HCT116 (cell line): ENCODE measurements at regions not wholly inside any gene's neighbourhood (a gene's known extent, or its start where the extent isn't known, plus 50 kb on each side); places are given as distances from the start of the nearest gene placed in this dataset.

Experiments
- ATAC-seq: fragments of 200-7000 bp; cut with Tn5 transposase; 2 replicates; pipeline ENCODE4 v1.9.1; 2020; ENCODE audit warnings: mild to moderate bottlenecking, moderate library complexity
- BruUV-seq: library from RNA; stranded (reverse); fragments of 400-500 nt; replicated peaks from 2 replicates; lab custom pipeline; 2021; lab: Mats Ljungman, UMichigan
- CTCF ChIA-PET: fragments of 300-600 bp; sonication (Branson Sonifier 250); formaldehyde crosslinking; loops from one replicate; lab custom pipeline; 2021; ENCODE audit warnings: antibody characterized with exemption; lab: Charles Lee
- POLR2A ChIA-PET: fragments of 300-600, 350-600 bp; sonication (Branson Sonifier 250); formaldehyde crosslinking; loops from one replicate; lab custom pipeline; 2021; ENCODE audit warnings: antibody characterized with exemption; lab: Charles Lee
- RAD21 ChIA-PET, 2 experiments: fragments of 300-600 bp; sonication (Branson Sonifier 250); formaldehyde crosslinking; loops; one replicate each; lab custom pipeline; 2023; ENCODE audit warnings: low total read pairs in 2 of 2; ENCODE audit not compliant: uncharacterized antibody in 2 of 2, unreplicated experiment in 2 of 2, low non-redundant PET in 1 of 2; lab: Charles Lee
- DNase-seq: peaks from one replicate; pipeline ENCODE4 v3.0.0-alpha.2; 2010; ENCODE audit warnings: low read depth, low spot score
- H2AFZ ChIP-seq: fragments of 200-600 bp; shearing (Covaris generic), sonication (generic); 2 replicates; pipeline ENCODE4 v1.6.1; 2017; ENCODE audit warnings: low read depth, mixed run types, mixed read lengths, antibody characterized with exemption, low read length; ENCODE audit not compliant: poor library complexity, severe bottlenecking
- H3K27ac ChIP-seq: 2 replicates; pipeline ENCODE4 v1.5.1; 2012; ENCODE audit warnings: low read depth, low read length
- H3K27me3 ChIP-seq: fragments of 200-600 bp; sonication (generic); 2 replicates; pipeline ENCODE4 v1.6.1; 2016; ENCODE audit warnings: mixed run types, low read length, mixed read lengths; ENCODE audit not compliant: insufficient read depth
- H3K36me3 ChIP-seq, 2 experiments: fragments of 200-500 bp in 1 of 2; fragments of 200-600 bp in 1 of 2; sonication (Bioruptor generic) in 1 of 2; sonication (generic) in 1 of 2; 2 replicates each; pipeline versions ENCODE4 v1.5.1 to v1.6.1; 2014 to 2016; ENCODE audit warnings: low read length in 2 of 2, inconsistent platforms in 1 of 2, mixed read lengths in 1 of 2, mixed run types in 1 of 2; ENCODE audit not compliant: insufficient read depth in 2 of 2, control insufficient read depth in 1 of 2
- H3K4me1 ChIP-seq, 2 experiments: fragments of 200-600 bp in 1 of 2; sonication (generic) in 1 of 2; 2 replicates each; pipeline versions ENCODE4 v1.5.1 to v1.6.1; 2012 to 2017; ENCODE audit warnings: low read length in 2 of 2, inconsistent platforms in 1 of 2, mild to moderate bottlenecking in 1 of 2, mixed read lengths in 1 of 2, mixed run types in 1 of 2, moderate library complexity in 1 of 2; ENCODE audit not compliant: insufficient read depth in 2 of 2, control insufficient read depth in 1 of 2
- H3K4me2 ChIP-seq: fragments of 200-600 bp; sonication (generic); 2 replicates; pipeline ENCODE4 v1.6.1; 2017; ENCODE audit warnings: mixed run types, low read length, mixed read lengths
- H3K4me3 ChIP-seq, 2 experiments: fragments of 200-600 bp in 1 of 2; sonication (generic) in 1 of 2; replicated peaks in 1 of 2; 2 replicates each; pipeline ENCODE4 v1.5.1; 2011 to 2016; ENCODE audit warnings: low read length in 2 of 2, control low read depth in 1 of 2, low read depth in 1 of 2, mild to moderate bottlenecking in 1 of 2, mixed read lengths in 1 of 2, mixed run types in 1 of 2
- H3K79me2 ChIP-seq: fragments of 200-600 bp; sonication (generic); 2 replicates; pipeline ENCODE4 v1.6.1; 2017; ENCODE audit warnings: mild to moderate bottlenecking, mixed run types, low read length, moderate library complexity, mixed read lengths; ENCODE audit not compliant: insufficient read depth
- H3K9ac ChIP-seq: fragments of 200-600 bp; sonication (generic); 2 replicates; pipeline ENCODE4 v1.6.1; 2016; ENCODE audit warnings: low read length, mixed read lengths
- H3K9me2 ChIP-seq: fragments of 200-600 bp; sonication (generic), shearing (Covaris generic); 2 replicates; pipeline ENCODE4 v1.6.1; 2017; ENCODE audit warnings: mixed run types, mild to moderate bottlenecking, moderate library complexity; ENCODE audit not compliant: insufficient read depth
- H3K9me3 ChIP-seq, 2 experiments: fragments of 200-500 bp in 1 of 2; fragments of 200-600 bp in 1 of 2; sonication (Bioruptor generic) in 1 of 2; sonication (generic) in 1 of 2; 2 replicates each; pipeline ENCODE4 v1.6.1; 2014 to 2017; ENCODE audit warnings: low read length in 2 of 2, mixed read lengths in 2 of 2, inconsistent platforms in 1 of 2, low read depth in 1 of 2, mild to moderate bottlenecking in 1 of 2, mixed run types in 1 of 2, moderate library complexity in 1 of 2; ENCODE audit not compliant: control insufficient read depth in 1 of 2, insufficient read depth in 1 of 2
- H4K20me1 ChIP-seq: fragments of 200-600 bp; sonication (generic), shearing (Covaris generic); 2 replicates; pipeline ENCODE4 v1.6.1; 2017; ENCODE audit warnings: mixed run types, mild to moderate bottlenecking, moderate library complexity; ENCODE audit not compliant: insufficient read depth
- ATF3 ChIP-seq: IDR thresholded peaks from 2 replicates; pipeline ENCODE4 v1.6.1; 2012
- CBX3 ChIP-seq: IDR thresholded peaks from 2 replicates; pipeline ENCODE4 v1.6.1; 2012; ENCODE audit warnings: low read depth
- CEBPB ChIP-seq: IDR thresholded peaks from 2 replicates; pipeline ENCODE4 v1.6.1; 2012; ENCODE audit warnings: low read depth
- CTCF ChIP-seq, 3 experiments: fragments of 200-600 bp in 1 of 3; sonication (generic) in 1 of 3; IDR thresholded peaks in 2 of 3; conservative IDR thresholded peaks in 1 of 3; 2 replicates each; pipeline ENCODE4 v1.5.1; 2012 to 2017; ENCODE audit warnings: low read depth in 2 of 3, low read length in 2 of 3, antibody characterized with exemption in 1 of 3, borderline replicate concordance in 1 of 3, control low read depth in 1 of 3, mild to moderate bottlenecking in 1 of 3, mixed read lengths in 1 of 3, mixed run types in 1 of 3, moderate library complexity in 1 of 3; ENCODE audit not compliant: insufficient read depth in 1 of 3
- EZH2 ChIP-seq: fragments of 200-600 bp; sonication (generic); IDR thresholded peaks from 2 replicates; pipeline ENCODE4 v1.6.1; 2017; ENCODE audit warnings: antibody characterized with exemption, mixed run types
- EZH2phosphoT487 ChIP-seq: fragments of 200-600 bp; IDR thresholded peaks from 2 replicates; pipeline ENCODE4 v1.6.1; 2018; ENCODE audit warnings: antibody characterized with exemption, borderline replicate concordance
- FOSL1 ChIP-seq: IDR thresholded peaks from 2 replicates; pipeline ENCODE4 v1.6.1; 2012; ENCODE audit warnings: low read depth
- MAX ChIP-seq: IDR thresholded peaks from 2 replicates; pipeline ENCODE4 v1.6.1; 2012
- POLR2A ChIP-seq: IDR thresholded peaks from 2 replicates; pipeline ENCODE4 v1.7.0; 2011; ENCODE audit warnings: borderline replicate concordance; ENCODE audit not compliant: insufficient read depth, insufficient read length; ENCODE audit errors: extremely low read depth
- POLR2AphosphoS5 ChIP-seq: IDR thresholded peaks from 2 replicates; pipeline ENCODE4 v1.6.1; 2011; ENCODE audit warnings: mild to moderate bottlenecking, low read depth, low read length, moderate library complexity
- RAD21 ChIP-seq: IDR thresholded peaks from 2 replicates; pipeline ENCODE4 v1.6.1; 2012; ENCODE audit warnings: low read depth, mild to moderate bottlenecking
- REST ChIP-seq: IDR thresholded peaks from 2 replicates; pipeline ENCODE4 v1.6.1; 2012; ENCODE audit warnings: low read depth
- SP1 ChIP-seq: IDR thresholded peaks from 2 replicates; pipeline ENCODE4 v1.6.1; 2012; ENCODE audit warnings: low read depth
- TCF7L2 ChIP-seq: IDR thresholded peaks from 2 replicates; pipeline ENCODE4 v1.7.0; 2011; ENCODE audit warnings: borderline replicate concordance, inconsistent platforms; ENCODE audit not compliant: insufficient read depth, insufficient read length; ENCODE audit errors: extremely low read depth
- YY1 ChIP-seq: IDR thresholded peaks from 2 replicates; pipeline ENCODE4 v1.6.1; 2011; ENCODE audit warnings: low read length, low read depth, moderate library complexity, mild to moderate bottlenecking; ENCODE audit not compliant: insufficient replicate concordance; ENCODE audit errors: extremely low read depth
- ZBTB33 ChIP-seq: IDR thresholded peaks from 2 replicates; pipeline ENCODE4 v1.6.1; 2011; ENCODE audit warnings: mild to moderate bottlenecking, low read length, moderate library complexity; ENCODE audit not compliant: insufficient replicate concordance; ENCODE audit errors: extremely low read depth
- ZFX ChIP-seq: fragments of 450-650 bp; IDR thresholded peaks from 2 replicates; pipeline ENCODE4 v1.6.1; 2017
- ZNF274 ChIP-seq: fragments of 200-500 bp; sonication (Bioruptor generic); IDR thresholded peaks from 2 replicates; pipeline ENCODE4 v1.6.1; 2014; ENCODE audit warnings: mild to moderate bottlenecking, low read depth, low read length, inconsistent platforms
- intact Hi-C: fragments of 100-400 bp; cut with micrococcal nuclease; formaldehyde crosslinking; loops from 2 replicates; pipeline ENCODE4 v1.10.0; 2022

GRCh38 chrX:6954836-6955235 lies 192.7 kb upstream of the STS start:
- Histone ChIP-seq H3K9me3 (no peaks in the 10 kb centered on the region), H3K4me3 (no peak overlapping the region), H3K9me2 (no peaks in the 10 kb centered on the region), H4K20me1 (no peaks in the 10 kb centered on the region), H3K36me3 (no peaks in the 10 kb centered on the region), H3K79me2 (no peaks in the 10 kb centered on the region), H3K4me1 (no peaks in the 10 kb centered on the region), H3K27me3 (no peaks in the 10 kb centered on the region)
- BruUV-seq = no TSS peak
- RAD21 ChIA-PET = no interaction called here
- DNase-seq = no peak
- TF ChIP-seq CBX3 = no peak
- no peak for TF ChIP-seq CEBPB
- no peak for TF ChIP-seq CTCF (IDR thresholded peaks at IDR 0.05 in 2 of 3, conservative IDR thresholded peaks at IDR 0.05 in 1 of 3; ENCODE audit: borderline replicate concordance in 1 of 3, insufficient read depth in 1 of 3, low read depth in 2 of 3, low read length in 2 of 3)
- TF ChIP-seq MAX = no peak
- no peak for TF ChIP-seq REST
- TF ChIP-seq POLR2A = no peak
- TF ChIP-seq ZNF274 = no peak
- no peak for TF ChIP-seq TCF7L2
- TF ChIP-seq EZH2 = no peak
- TF ChIP-seq ZFX = no peak
- TF ChIP-seq RAD21 = no peak
- TF ChIP-seq POLR2AphosphoS5 = no peak
- no peak for TF ChIP-seq ZBTB33
- TF ChIP-seq YY1 = no peak
- TF ChIP-seq EZH2phosphoT487 = no peak
- TF ChIP-seq SP1 = no peak
- no peak for TF ChIP-seq FOSL1
- no peak for TF ChIP-seq ATF3
- TF ChIP-seq, all 23 proteins: peak for 0
- Histone ChIP-seq H2AFZ (no peak overlapping the region), H3K27ac (no peak overlapping the region), H3K9ac (no peak overlapping the region), H3K4me2 (no peak overlapping the region)
- CTCF ChIA-PET = no interaction called here
- no peak for ATAC-seq
- intact Hi-C loops = no loop called here
- POLR2A ChIA-PET = no interaction called here
